ENCODE measurements at regions not wholly inside any gene's neighbourhood (a gene's known extent, or its start where the extent isn't known, plus 50 kb on each side); places are given as distances from the start of the nearest gene placed in this dataset.

DNA sequence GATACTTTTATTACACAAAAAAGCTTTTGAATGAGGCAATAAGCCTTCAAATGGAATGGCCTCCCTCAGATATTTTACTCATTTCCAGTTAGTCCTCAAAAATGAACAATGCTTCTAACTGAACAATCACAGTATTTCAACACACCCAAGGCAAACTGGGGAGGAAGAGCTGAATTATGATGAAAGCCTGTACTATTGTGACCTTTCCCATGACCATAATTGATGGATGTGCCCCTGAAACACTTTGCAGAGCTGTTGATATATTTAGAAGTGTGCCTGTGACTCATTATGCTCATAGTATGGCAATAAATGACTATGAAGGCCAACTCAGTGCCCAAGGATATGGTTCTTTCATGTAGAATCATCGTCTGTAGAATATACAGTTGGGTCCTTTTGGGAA, 248.1 kb downstream of the AHR start:
- ChIA-PET POLR2A (interaction anchor here (0.5 kb wide), 1 partner anchor 109 kb away, joined by 3 read pairs; no protein-coding TSS in a partner anchor), CTCF (interaction anchor here (0.5 kb wide), 1 partner anchor 101 kb away, joined by 6 read pairs; no protein-coding TSS in a partner anchor)
- TF ChIP-seq SP1 (IDR thresholded peaks at IDR 0.05): no peak
- no peak for DNase-seq (ENCODE audit: extremely low spot score)

DNA sequence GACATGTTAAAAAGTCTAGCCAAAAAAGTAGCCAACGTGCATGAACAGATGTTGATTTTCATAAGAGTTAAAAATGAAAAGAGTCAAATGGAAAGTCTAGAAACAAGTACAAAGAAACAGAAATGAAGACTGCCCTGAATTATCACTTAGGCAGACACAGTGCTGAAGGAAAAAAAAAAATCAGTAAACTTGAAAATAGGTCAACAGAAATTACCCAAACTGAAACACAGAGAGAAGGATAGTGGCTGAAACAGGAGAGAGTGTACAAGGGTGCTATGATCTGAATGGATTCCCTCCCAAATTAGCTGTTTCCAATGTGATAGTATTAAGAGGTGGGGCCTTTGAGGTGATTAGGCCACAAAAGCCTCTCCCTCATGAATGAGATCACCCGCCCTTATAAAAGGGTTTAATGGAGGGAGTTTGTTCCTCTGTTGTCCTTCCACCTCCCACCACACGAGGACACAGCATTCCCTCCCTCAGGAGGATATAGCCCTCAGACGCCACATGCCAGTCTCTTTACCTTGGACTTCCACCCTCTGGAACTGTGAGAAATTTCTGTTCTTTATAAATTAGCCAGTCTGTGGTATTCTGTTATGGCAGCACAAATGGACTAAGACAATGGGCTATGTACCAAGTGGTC, 249.7 kb downstream of the AHR start:
- TF ChIP-seq FOXA1 (IDR thresholded peaks at IDR 0.05): no peak
- no peak for TF ChIP-seq ZNF384 (IDR thresholded peaks at IDR 0.05)
- TF ChIP-seq CTBP1 (IDR thresholded peaks at IDR 0.05; ENCODE audit: borderline replicate concordance): no peak
- TF ChIP-seq FOXM1 (IDR thresholded peaks at IDR 0.05; ENCODE audit: borderline replicate concordance): no peak
- no peak for TF ChIP-seq LEF1 (IDR thresholded peaks at IDR 0.05; ENCODE audit: borderline replicate concordance)
- no peak for TF ChIP-seq HDGF (IDR thresholded peaks at IDR 0.05; ENCODE audit: borderline replicate concordance)
- no peak for TF ChIP-seq BHLHE40 (IDR thresholded peaks at IDR 0.05; ENCODE audit: borderline replicate concordance)
- no peak for TF ChIP-seq TARDBP (IDR thresholded peaks at IDR 0.05)
- no peak for TF ChIP-seq ELF4 (IDR thresholded peaks at IDR 0.05)
- no peak for TF ChIP-seq ARNT (IDR thresholded peaks at IDR 0.05)
- no peak for TF ChIP-seq L3MBTL2 (conservative IDR thresholded peaks at IDR 0.05)
- POLR2A ChIA-PET: no interaction called here
- CTCF ChIA-PET: no interaction called here
- DNase-seq (ENCODE audit: extremely low spot score): peak; percentile 15

DNA sequence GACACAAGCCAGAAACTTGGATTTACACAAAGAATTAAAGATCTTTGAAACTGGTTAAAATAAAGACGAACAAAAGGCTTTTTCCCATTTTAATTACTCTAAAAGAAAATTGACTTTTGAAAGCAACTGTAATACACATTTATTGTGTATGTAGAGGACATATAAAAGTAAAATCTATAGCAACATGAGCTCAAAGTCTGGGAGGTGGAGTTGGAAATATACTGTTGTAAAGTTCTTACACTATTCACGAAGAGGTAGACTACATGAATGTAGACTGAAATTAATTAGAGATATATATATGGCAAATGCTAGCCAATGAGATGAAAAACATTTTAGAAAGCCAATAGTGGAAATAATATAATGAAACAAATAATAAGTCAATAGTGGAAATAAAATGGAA, 251.0 kb downstream of the AHR start:
- DNase-seq (ENCODE audit: extremely low spot score): no peak
- TF ChIP-seq BHLHE40 (IDR thresholded peaks at IDR 0.05; ENCODE audit: borderline replicate concordance) (no peak), L3MBTL2 (conservative IDR thresholded peaks at IDR 0.05) (no peak), ARNT (IDR thresholded peaks at IDR 0.05) (no peak), CTBP1 (IDR thresholded peaks at IDR 0.05; ENCODE audit: borderline replicate concordance) (no peak), SP1 (IDR thresholded peaks at IDR 0.05) (no peak), LEF1 (IDR thresholded peaks at IDR 0.05; ENCODE audit: borderline replicate concordance) (no peak), ZNF384 (IDR thresholded peaks at IDR 0.05) (no peak), ELF4 (IDR thresholded peaks at IDR 0.05) (no peak), FOXM1 (IDR thresholded peaks at IDR 0.05; ENCODE audit: borderline replicate concordance) (no peak), FOXA1 (IDR thresholded peaks at IDR 0.05) (no peak), FOXK2 (IDR thresholded peaks at IDR 0.05) (no peak), HDGF (IDR thresholded peaks at IDR 0.05; ENCODE audit: borderline replicate concordance) (no peak), TARDBP (IDR thresholded peaks at IDR 0.05) (no peak), NFRKB (IDR thresholded peaks at IDR 0.05) (no peak), SUZ12 (IDR thresholded peaks at IDR 0.05) (no peak)
- TF ChIP-seq, protein P1, sequence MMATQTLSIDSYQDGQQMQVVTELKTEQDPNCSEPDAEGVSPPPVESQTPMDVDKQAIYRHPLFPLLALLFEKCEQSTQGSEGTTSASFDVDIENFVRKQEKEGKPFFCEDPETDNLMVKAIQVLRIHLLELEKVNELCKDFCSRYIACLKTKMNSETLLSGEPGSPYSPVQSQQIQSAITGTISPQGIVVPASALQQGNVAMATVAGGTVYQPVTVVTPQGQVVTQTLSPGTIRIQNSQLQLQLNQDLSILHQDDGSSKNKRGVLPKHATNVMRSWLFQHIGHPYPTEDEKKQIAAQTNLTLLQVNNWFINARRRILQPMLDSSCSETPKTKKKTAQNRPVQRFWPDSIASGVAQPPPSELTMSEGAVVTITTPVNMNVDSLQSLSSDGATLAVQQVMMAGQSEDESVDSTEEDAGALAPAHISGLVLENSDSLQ (IDR thresholded peaks at IDR 0.05): no peak
- CTCF ChIA-PET: no interaction called here
- POLR2A ChIA-PET: no interaction called here

DNA sequence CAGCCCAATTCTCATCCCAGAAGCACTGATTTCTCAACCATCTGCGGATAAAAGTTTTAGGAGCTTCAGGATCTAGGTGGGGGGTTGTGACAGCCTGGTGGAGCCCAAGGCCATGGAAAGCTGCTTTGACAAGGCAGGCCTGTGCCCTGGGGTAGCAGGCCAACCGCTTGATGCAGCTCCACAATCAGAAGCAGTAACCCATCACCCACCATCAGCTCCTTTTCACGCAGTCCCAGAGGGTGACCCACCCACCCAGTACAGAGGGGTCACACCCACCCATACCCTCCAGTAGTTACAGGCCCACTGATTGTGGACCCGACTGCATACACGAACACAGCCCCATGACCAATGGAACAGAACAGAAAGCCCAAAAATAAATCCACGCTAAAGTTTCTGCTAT, 253.9 kb downstream of the AHR start:
- ChIA-PET CTCF (no interaction called here), POLR2A (no interaction called here)
- no peak for DNase-seq (ENCODE audit: extremely low spot score)
- TF ChIP-seq SP1 (IDR thresholded peaks at IDR 0.05): no peak
- TF ChIP-seq SUZ12 (IDR thresholded peaks at IDR 0.05): no peak
- TF ChIP-seq ELF4 (IDR thresholded peaks at IDR 0.05): no peak
- TF ChIP-seq HDGF (IDR thresholded peaks at IDR 0.05; ENCODE audit: borderline replicate concordance): no peak
- no peak for TF ChIP-seq L3MBTL2 (conservative IDR thresholded peaks at IDR 0.05)
- no peak for TF ChIP-seq ZNF384 (IDR thresholded peaks at IDR 0.05)
- TF ChIP-seq LEF1 (IDR thresholded peaks at IDR 0.05; ENCODE audit: borderline replicate concordance): no peak
- no peak for TF ChIP-seq BHLHE40 (IDR thresholded peaks at IDR 0.05; ENCODE audit: borderline replicate concordance)
- TF ChIP-seq ARNT (IDR thresholded peaks at IDR 0.05): no peak
- TF ChIP-seq, protein P1 (IDR thresholded peaks at IDR 0.05): no peak
- no peak for TF ChIP-seq FOXA1 (IDR thresholded peaks at IDR 0.05)
- no peak for TF ChIP-seq FOXM1 (IDR thresholded peaks at IDR 0.05; ENCODE audit: borderline replicate concordance)
- no peak for TF ChIP-seq FOXK2 (IDR thresholded peaks at IDR 0.05)
- no peak for TF ChIP-seq TARDBP (IDR thresholded peaks at IDR 0.05)

DNA sequence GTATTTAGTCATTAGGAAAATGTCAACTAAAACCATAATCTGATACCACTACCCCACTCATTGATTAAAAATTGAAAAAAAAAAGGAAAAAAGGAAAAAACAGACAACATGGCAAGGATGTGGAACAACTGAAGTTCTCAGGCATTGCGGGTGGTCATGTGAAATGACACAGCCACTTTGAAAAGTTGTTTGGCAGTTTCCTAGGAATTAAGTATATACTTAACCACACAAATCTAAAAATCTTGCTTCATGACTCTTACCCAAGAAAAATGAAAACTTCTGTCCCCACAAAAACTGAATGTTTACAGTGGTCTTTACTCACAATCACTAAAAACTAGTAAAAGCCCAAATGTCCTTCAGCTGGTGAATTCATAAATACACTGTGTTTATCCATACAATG, 254.5 kb downstream of the AHR start:
- TF ChIP-seq FOXK2 (IDR thresholded peaks at IDR 0.05) (no peak), FOXA1 (IDR thresholded peaks at IDR 0.05) (no peak), SUZ12 (IDR thresholded peaks at IDR 0.05) (no peak), FOXM1 (IDR thresholded peaks at IDR 0.05; ENCODE audit: borderline replicate concordance) (no peak), ARNT (IDR thresholded peaks at IDR 0.05) (no peak), SP1 (IDR thresholded peaks at IDR 0.05) (no peak), HDGF (IDR thresholded peaks at IDR 0.05; ENCODE audit: borderline replicate concordance) (no peak), ZNF384 (IDR thresholded peaks at IDR 0.05) (no peak), L3MBTL2 (conservative IDR thresholded peaks at IDR 0.05) (no peak), CTBP1 (IDR thresholded peaks at IDR 0.05; ENCODE audit: borderline replicate concordance) (no peak), BHLHE40 (IDR thresholded peaks at IDR 0.05; ENCODE audit: borderline replicate concordance) (no peak), ELF4 (IDR thresholded peaks at IDR 0.05) (no peak), NFRKB (IDR thresholded peaks at IDR 0.05) (no peak), TARDBP (IDR thresholded peaks at IDR 0.05) (no peak), LEF1 (IDR thresholded peaks at IDR 0.05; ENCODE audit: borderline replicate concordance) (no peak)
- TF ChIP-seq, protein P1 (IDR thresholded peaks at IDR 0.05): no peak
- CTCF ChIA-PET: no interaction called here
- DNase-seq (ENCODE audit: extremely low spot score): no peak
- POLR2A ChIA-PET: no interaction called here

DNA sequence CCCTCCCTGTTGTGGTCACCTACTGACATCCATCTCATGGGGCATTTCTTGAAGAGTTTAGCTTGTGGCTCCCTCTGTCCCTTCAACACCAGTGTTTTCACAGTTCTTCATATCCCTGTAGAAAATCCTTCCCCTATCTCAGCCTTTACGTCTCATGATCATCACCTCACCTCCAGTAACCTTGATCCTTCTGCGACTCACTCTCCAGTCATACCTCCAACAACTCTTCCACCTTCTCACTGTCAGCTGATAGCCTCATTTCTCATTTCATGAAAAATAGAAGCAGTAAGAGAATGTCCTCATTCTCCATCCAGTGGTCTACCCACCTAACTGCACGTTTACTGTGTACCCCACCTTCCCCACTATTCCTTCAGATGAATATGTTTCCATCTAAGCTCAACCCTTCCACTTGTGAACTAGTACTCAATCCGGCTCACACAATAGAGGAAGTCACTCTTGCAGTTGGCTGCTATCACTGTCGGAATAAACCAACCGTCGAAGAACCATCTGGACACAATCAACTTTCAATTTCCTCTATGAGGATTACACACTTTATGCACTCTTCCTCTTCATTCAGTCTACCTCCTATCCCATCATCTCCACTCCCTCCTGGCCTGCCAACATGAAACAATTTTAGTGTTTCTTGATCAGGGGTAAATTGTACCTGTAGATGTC, 256.0 kb downstream of the AHR start:
- DNase-seq (ENCODE audit: extremely low spot score): no peak
- POLR2A ChIA-PET: no interaction called here
- CTCF ChIA-PET: no interaction called here
- no peak for TF ChIP-seq BHLHE40 (IDR thresholded peaks at IDR 0.05; ENCODE audit: borderline replicate concordance)
- no peak for TF ChIP-seq TARDBP (IDR thresholded peaks at IDR 0.05)
- TF ChIP-seq HDGF (IDR thresholded peaks at IDR 0.05; ENCODE audit: borderline replicate concordance): no peak
- TF ChIP-seq LEF1 (IDR thresholded peaks at IDR 0.05; ENCODE audit: borderline replicate concordance): no peak
- TF ChIP-seq ARNT (IDR thresholded peaks at IDR 0.05): no peak
- TF ChIP-seq FOXM1 (IDR thresholded peaks at IDR 0.05; ENCODE audit: borderline replicate concordance): no peak
- TF ChIP-seq NFRKB (IDR thresholded peaks at IDR 0.05): no peak
- TF ChIP-seq CTBP1 (IDR thresholded peaks at IDR 0.05; ENCODE audit: borderline replicate concordance): no peak
- no peak for TF ChIP-seq SUZ12 (IDR thresholded peaks at IDR 0.05)
- no peak for TF ChIP-seq ZNF384 (IDR thresholded peaks at IDR 0.05)
- TF ChIP-seq FOXA1 (IDR thresholded peaks at IDR 0.05): no peak
- TF ChIP-seq, protein P1 (IDR thresholded peaks at IDR 0.05): no peak
- no peak for TF ChIP-seq L3MBTL2 (conservative IDR thresholded peaks at IDR 0.05)
